Thyroid gland (tissue), 4 donors: ENCODE measurements at regions not wholly inside any gene's neighbourhood (a gene's known extent, or its start where the extent isn't known, plus 50 kb on each side); places are given as distances from the start of the nearest gene placed in this dataset.

Source experiments
- CTCF ChIP-seq, 6 experiments: fragments of 200-600 bp in 3 of 6; fragments of 450-650 bp in 3 of 6; sonication (generic) in 3 of 6; IDR thresholded peaks; one replicate each; pipeline ENCODE4 v1.5.1; 2016 to 2019; ENCODE audit warnings: antibody characterized with exemption in 6 of 6, mild to moderate bottlenecking in 2 of 6, inconsistent platforms in 1 of 6, moderate library complexity in 1 of 6
- POLR2A ChIP-seq, 2 donors: fragments of 450-650 bp; IDR thresholded peaks; one replicate each; pipeline ENCODE4 v1.6.1; 2017; ENCODE audit warnings: antibody characterized with exemption in 2 of 2, mild to moderate bottlenecking in 2 of 2, moderate library complexity in 1 of 2

- no peak for TF ChIP-seq CTCF (IDR thresholded peaks at IDR 0.05)
- no peak for TF ChIP-seq POLR2A (IDR thresholded peaks at IDR 0.05)
Observed at GRCh38 chr4:28233724-28234123, 1373.1 kb downstream of the STIM2 start.
